ENCODE measurements at regions not wholly inside any gene's neighbourhood (a gene's known extent, or its start where the extent isn't known, plus 50 kb on each side); places are given as distances from the start of the nearest gene placed in this dataset.
A peak's percentile ranks its signal among the peaks of the same experiment; 100 is the strongest.

DNA sequence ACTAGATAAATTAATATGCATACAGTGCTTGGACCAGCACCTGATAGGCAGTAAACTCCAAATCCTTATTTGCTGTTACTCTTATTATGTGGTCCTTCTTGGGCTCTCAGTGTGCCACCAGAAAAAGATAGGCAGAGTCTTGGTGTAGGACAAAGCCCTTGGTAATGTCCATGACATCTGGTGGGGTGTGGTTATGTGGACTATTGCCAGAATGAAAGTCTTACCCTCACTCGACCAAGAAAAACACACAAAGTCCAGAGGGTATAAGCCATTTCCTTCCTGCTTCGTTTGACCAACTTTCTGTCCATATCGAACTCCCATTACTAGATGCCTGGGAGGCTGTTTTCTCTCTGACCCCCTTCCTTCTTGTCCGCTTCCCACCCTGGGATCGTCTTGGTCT, 140.9 kb downstream of the UTP18 start:
- no peak for FAIRE-seq
- no peak for DNase-seq (ENCODE audit: insufficient read length, low spot score)
- TF ChIP-seq POLR2A (IDR thresholded peaks at IDR 0.05; ENCODE audit: low read depth, low read length) (no peak), POU2F2 (IDR thresholded peaks at IDR 0.05; ENCODE audit: low read depth, low read length) (no peak), SPI1 (IDR thresholded peaks at IDR 0.05; ENCODE audit: low read depth, low read length) (no peak), POLR2AphosphoS5 (IDR thresholded peaks at IDR 0.05; ENCODE audit: low read depth, low read length) (no peak), PAX5 (IDR thresholded peaks at IDR 0.05; ENCODE audit: insufficient read depth, low read length, severe bottlenecking) (no peak), TAF1 (IDR thresholded peaks at IDR 0.05; ENCODE audit: low read depth, low read length) (no peak)

DNA sequence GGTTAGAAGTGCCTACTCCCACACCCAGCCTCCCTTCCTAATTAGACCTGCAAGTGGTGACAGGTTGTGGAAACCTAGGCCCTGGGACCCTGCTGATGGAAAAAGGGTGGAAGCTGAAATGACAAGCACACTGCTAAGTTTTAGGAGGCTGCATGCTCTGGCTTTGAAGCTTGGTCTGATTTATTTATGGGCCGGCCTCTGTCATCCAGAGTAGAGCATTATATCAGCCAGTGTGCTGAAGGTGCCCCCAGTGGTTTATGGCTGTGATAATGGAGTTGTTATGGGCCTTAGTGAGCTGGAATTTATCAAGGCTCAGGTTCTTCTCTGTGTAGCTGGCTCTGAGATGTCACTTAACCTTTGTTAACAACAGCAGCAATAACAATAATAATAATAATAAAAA, 142.6 kb downstream of the UTP18 start:
- TF ChIP-seq PAX5 (IDR thresholded peaks at IDR 0.05; ENCODE audit: insufficient read depth, low read length, severe bottlenecking) (no peak), SPI1 (IDR thresholded peaks at IDR 0.05; ENCODE audit: low read depth, low read length) (no peak), POU2F2 (IDR thresholded peaks at IDR 0.05; ENCODE audit: low read depth, low read length) (no peak), POLR2AphosphoS5 (IDR thresholded peaks at IDR 0.05; ENCODE audit: low read depth, low read length) (no peak)
- DNase-seq (ENCODE audit: insufficient read length, low spot score), result no peak
- FAIRE-seq, result no peak

DNA sequence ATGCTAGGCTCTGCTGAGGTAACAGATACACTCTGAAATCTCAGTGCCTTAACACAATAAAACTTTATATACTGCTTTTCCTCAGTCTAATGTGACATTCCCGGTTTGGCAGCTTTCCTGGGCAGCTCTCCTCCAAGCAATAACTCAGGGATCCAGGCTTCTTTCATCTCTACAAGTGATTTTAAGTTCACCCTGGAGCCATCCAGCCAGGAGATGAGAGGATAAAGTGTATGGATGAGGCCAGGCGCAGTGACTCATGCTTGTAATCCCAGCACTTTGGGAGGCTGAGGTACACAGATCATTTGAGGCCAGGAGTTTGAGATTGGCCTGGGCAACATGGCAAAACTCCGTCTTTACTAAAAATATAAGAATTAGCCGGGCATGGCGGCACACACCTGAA, 147.2 kb downstream of the UTP18 start:
- TF ChIP-seq POLR2AphosphoS5 (IDR thresholded peaks at IDR 0.05; ENCODE audit: low read depth, low read length) (no peak), PAX5 (IDR thresholded peaks at IDR 0.05; ENCODE audit: insufficient read depth, low read length, severe bottlenecking) (no peak), TAF1 (IDR thresholded peaks at IDR 0.05; ENCODE audit: low read depth, low read length) (no peak), POLR2A (IDR thresholded peaks at IDR 0.05; ENCODE audit: low read depth, low read length) (no peak), SPI1 (IDR thresholded peaks at IDR 0.05; ENCODE audit: low read depth, low read length) (no peak), POU2F2 (IDR thresholded peaks at IDR 0.05; ENCODE audit: low read depth, low read length) (no peak)
- DNase-seq (ENCODE audit: insufficient read length, low spot score), result no peak
- no peak for FAIRE-seq

DNA sequence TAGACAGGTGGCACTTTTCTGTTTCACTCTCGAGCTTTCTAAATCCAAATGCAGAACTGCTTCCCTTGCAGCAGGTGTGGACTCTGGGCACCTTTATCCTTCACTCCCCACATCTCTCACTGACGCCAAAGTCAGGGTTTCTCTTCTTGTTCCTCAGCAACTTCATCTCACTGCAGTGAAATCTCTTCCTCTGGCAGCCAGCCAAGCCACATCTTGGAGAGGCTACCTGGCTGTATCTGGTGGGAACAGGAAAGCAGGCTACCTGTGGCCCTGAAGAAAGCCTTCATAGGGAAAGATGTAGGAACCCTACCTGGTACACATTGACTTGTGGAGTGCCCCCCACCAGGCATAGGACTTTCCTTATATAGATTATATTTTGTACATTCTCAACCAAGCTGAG, 159.1 kb downstream of the UTP18 start:
- DNase-seq (ENCODE audit: insufficient read length, low spot score) (no peak), FAIRE-seq (no peak)
- no peak for TF ChIP-seq POU2F2 (IDR thresholded peaks at IDR 0.05; ENCODE audit: low read depth, low read length)

DNA sequence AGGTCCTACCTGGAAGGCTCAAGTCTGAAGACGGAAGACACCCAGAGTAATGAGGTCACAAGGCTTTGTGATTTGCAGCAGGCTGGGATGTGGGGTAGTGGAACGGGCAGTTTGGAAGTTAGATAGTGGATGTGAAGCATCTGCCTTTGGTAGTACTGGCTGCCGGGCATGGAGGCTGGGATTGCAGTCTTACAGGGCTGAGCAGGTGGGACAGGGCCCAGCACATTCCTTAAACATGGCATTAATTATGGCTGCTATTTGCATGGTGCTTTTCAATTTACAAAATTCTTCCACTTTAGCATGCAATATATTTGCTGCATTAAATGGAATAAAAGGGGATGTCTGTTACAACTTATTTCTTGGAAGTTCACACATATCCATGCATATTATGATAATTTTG, 161.2 kb downstream of the UTP18 start:
- no peak for FAIRE-seq

DNA sequence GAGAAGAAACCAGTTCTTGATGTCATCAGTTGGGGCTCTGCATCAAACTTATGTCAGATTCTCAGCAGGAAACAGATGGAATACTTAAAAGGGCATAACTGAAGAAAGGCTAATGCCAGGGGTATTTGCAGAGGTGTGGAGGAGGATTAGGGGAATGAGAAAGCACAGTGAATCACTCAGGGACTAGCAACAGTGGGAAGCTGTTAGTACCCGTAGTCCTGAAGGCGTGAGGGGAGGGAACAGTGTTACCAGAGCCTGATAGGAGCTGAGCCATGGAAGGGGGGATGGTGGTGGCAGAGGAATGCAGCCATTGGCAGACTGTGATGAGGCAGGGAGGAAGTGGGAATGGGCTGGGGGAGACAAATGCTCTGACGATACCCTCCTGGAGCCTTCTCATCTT, 162.3 kb downstream of the UTP18 start:
- FAIRE-seq, result no peak

More for the DNA sequence above, 161.2 kb downstream of the UTP18 start:
- TF ChIP-seq POLR2A (IDR thresholded peaks at IDR 0.05; ENCODE audit: low read depth, low read length), result no peak
- no peak for TF ChIP-seq POU2F2 (IDR thresholded peaks at IDR 0.05; ENCODE audit: low read depth, low read length)
- TF ChIP-seq SPI1 (IDR thresholded peaks at IDR 0.05; ENCODE audit: low read depth, low read length), result no peak
- no peak for TF ChIP-seq PAX5 (IDR thresholded peaks at IDR 0.05; ENCODE audit: insufficient read depth, low read length, severe bottlenecking)
- no peak for TF ChIP-seq TAF1 (IDR thresholded peaks at IDR 0.05; ENCODE audit: low read depth, low read length)
- TF ChIP-seq POLR2AphosphoS5 (IDR thresholded peaks at IDR 0.05; ENCODE audit: low read depth, low read length), result no peak
- no peak for DNase-seq (ENCODE audit: insufficient read length, low spot score)

DNA sequence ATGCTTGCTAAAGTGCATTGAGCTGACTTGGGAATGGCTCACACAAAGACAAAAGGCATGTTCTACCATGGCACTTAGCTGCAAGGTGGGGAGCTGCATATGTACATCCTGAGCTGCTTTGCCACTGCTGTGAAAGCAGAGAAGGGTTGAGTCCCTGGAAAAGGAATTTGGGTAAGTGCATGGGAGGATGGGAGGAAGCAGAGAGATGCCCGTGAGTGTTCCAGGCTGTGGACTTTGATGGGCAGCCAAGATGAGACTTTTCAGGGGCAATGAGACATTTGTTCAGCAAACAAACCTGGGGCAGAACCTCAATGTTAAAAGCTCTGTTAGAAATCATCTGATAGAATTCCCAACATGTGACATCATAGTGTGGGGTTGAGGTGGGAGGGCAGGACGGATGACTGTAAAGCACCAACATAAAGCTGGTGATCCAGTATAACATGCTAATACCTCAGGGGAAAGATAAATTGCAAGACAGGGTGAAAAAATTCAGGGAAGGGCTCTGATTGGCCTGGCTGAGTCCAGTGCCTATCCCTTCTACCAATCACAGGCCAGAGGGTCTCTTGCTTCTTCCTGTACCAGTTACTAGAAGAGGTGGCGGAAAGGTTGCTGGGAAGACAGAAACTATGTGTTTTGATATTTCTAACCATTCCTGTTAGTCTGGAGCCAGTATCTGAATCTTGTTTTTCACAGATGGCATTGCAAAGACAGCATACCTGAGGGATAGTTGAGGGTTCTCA, 163.2 kb downstream of the UTP18 start:
- TF ChIP-seq POLR2A (IDR thresholded peaks at IDR 0.05; ENCODE audit: low read depth, low read length), result no peak
- TF ChIP-seq POLR2AphosphoS5 (IDR thresholded peaks at IDR 0.05; ENCODE audit: low read depth, low read length), result no peak
- no peak for TF ChIP-seq TAF1 (IDR thresholded peaks at IDR 0.05; ENCODE audit: low read depth, low read length)
- TF ChIP-seq POU2F2 (IDR thresholded peaks at IDR 0.05; ENCODE audit: low read depth, low read length), result no peak
- DNase-seq (ENCODE audit: insufficient read length, low spot score) (no peak), FAIRE-seq (no peak)

More for the DNA sequence above, 162.3 kb downstream of the UTP18 start:
- DNase-seq (ENCODE audit: insufficient read length, low spot score), result no peak
- TF ChIP-seq SPI1 (IDR thresholded peaks at IDR 0.05; ENCODE audit: low read depth, low read length), result no peak
- TF ChIP-seq POLR2A (IDR thresholded peaks at IDR 0.05; ENCODE audit: low read depth, low read length), result no peak
- TF ChIP-seq POU2F2 (IDR thresholded peaks at IDR 0.05; ENCODE audit: low read depth, low read length), result no peak
- no peak for TF ChIP-seq POLR2AphosphoS5 (IDR thresholded peaks at IDR 0.05; ENCODE audit: low read depth, low read length)
- no peak for TF ChIP-seq PAX5 (IDR thresholded peaks at IDR 0.05; ENCODE audit: insufficient read depth, low read length, severe bottlenecking)
- no peak for TF ChIP-seq TAF1 (IDR thresholded peaks at IDR 0.05; ENCODE audit: low read depth, low read length)

DNA sequence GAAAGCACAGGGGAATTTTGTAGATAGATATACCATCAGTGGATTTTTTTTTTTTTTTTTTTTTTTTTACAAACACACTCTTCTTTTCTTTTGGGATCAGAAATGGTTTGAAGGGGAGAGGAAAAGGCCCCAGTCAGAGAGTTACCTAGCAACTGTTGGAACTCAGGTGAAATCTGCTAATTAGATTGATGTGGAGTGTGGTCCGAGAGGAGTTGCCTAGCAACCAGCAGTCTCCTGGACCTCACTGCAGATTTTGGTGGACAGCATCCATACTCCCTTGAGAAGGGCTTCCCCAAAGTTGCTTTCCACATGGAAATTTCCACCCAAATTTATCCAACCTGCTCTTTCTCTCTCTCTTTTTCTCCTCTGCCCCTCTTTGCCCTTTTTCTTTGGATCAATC, 165.4 kb downstream of the UTP18 start:
- TF ChIP-seq PAX5 (IDR thresholded peaks at IDR 0.05; ENCODE audit: insufficient read depth, low read length, severe bottlenecking), result no peak
- TF ChIP-seq TAF1 (IDR thresholded peaks at IDR 0.05; ENCODE audit: low read depth, low read length), result no peak
- TF ChIP-seq POLR2AphosphoS5 (IDR thresholded peaks at IDR 0.05; ENCODE audit: low read depth, low read length), result no peak
- no peak for TF ChIP-seq POU2F2 (IDR thresholded peaks at IDR 0.05; ENCODE audit: low read depth, low read length)
- no peak for TF ChIP-seq POLR2A (IDR thresholded peaks at IDR 0.05; ENCODE audit: low read depth, low read length)
- TF ChIP-seq SPI1 (IDR thresholded peaks at IDR 0.05; ENCODE audit: low read depth, low read length), result no peak
- FAIRE-seq (no peak), DNase-seq (ENCODE audit: insufficient read length, low spot score) (no peak)

DNA sequence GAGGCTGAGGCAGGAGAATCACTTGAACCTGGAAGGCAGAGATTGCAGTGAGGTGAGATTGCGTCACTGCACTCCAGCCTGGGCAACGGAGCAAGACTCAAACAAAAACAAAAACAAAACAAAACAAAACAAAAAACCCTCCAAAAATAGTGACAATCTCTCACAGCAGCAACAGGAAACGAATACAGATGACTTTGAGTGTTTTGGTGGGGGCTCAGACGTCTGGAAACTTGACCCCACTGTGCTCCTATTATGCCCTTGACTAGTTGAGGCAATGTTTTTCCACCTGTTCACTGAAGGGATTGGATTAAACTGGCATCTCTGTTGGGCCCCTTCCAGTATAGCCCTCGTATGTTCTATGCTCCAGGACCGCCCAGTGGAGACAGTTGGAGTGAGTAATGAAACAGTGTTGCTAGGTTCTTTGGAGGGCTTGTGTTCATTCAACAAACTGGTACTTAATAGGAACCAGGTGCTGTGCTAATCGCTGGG, 167.0 kb downstream of the UTP18 start:
- DNase-seq (ENCODE audit: insufficient read length, low spot score), result no peak
- no peak for FAIRE-seq
- TF ChIP-seq SPI1 (IDR thresholded peaks at IDR 0.05; ENCODE audit: low read depth, low read length), result no peak
- no peak for TF ChIP-seq PAX5 (IDR thresholded peaks at IDR 0.05; ENCODE audit: insufficient read depth, low read length, severe bottlenecking)
- no peak for TF ChIP-seq POLR2A (IDR thresholded peaks at IDR 0.05; ENCODE audit: low read depth, low read length)
- no peak for TF ChIP-seq POU2F2 (IDR thresholded peaks at IDR 0.05; ENCODE audit: low read depth, low read length)
- TF ChIP-seq POLR2AphosphoS5 (IDR thresholded peaks at IDR 0.05; ENCODE audit: low read depth, low read length), result no peak
- TF ChIP-seq TAF1 (IDR thresholded peaks at IDR 0.05; ENCODE audit: low read depth, low read length), result no peak

DNA sequence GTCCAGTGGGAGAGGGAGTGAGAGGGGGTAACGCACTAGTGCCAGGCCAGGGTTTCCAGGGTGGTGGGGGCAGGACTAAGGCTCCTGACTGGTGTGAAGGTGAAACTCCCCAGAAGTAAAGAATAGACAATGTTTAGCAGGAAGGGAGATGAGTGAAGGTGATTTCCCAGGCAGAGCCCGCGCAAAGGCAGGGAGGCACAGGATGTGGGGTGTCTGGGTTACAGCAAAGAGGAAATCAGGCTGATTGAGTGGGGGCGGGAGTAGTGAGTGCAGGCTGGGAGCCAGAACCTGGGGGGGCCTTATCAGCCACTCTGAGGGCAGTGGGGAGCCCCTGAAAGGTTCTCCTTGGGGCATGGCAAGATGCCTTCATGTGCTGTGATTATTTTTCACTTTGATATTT, 167.5 kb downstream of the UTP18 start:
- no peak for TF ChIP-seq POLR2A (IDR thresholded peaks at IDR 0.05; ENCODE audit: low read depth, low read length)
- no peak for TF ChIP-seq POU2F2 (IDR thresholded peaks at IDR 0.05; ENCODE audit: low read depth, low read length)
- TF ChIP-seq SPI1 (IDR thresholded peaks at IDR 0.05; ENCODE audit: low read depth, low read length), result no peak
- FAIRE-seq (peak; percentile 83), DNase-seq (ENCODE audit: insufficient read length, low spot score) (peak; percentile 19)

Measured in GM12891 (cell line).